CD4-positive, alpha-beta T cell treated with Interleukin-12 subunit alpha and Interleukin-12 subunit beta, for 1 hour (primary cell): ENCODE measurements at regions not wholly inside any gene's neighbourhood (a gene's known extent, or its start where the extent isn't known, plus 50 kb on each side); places are given as distances from the start of the nearest gene placed in this dataset.

Experiments used
- DNase-seq: peaks from one replicate; pipeline ENCODE4 v3.0.0-alpha.2; 2020

DNA sequence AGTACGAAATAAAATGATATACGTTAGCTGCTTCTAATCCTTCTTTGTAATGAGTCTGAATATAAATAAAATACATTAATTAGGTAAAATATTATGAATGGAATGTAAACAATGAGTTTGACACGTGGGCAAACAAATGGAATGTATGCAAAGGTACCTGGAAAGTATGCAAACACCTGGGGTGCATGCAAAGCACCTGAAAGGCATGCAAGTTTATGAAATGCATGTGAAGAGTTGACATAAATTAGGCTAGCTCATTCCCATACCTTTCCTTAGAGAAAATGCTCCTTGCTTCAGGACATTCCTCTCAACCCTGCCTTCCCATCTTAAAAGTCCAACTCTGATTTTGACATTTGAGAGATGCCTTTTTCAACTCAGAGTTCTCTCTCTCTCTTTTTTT is 140.9 kb downstream of the EDN1 start:
- no peak for DNase-seq

DNA sequence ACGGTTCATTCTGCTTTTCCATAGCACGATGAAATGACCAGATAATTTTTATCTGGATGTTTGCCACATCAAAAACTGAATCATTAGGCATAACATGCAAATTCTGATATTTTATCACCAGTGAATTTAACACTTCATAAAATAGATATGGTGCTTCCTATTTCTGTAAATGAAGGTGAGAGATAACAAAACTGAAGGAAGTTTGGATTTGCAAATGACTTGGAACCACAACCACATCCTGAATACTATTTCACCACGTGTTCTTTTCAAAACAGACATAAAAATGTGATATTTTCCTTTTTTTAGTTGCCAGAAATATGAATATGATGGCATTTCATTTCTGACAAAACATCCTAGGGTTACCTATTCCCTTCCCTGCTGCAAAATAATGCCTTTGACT is 146.1 kb downstream of the EDN1 start:
- no peak for DNase-seq

- no peak for DNase-seq
Measured at GRCh38 chr6:12436683-12437082, 146.5 kb downstream of the EDN1 start.

DNA sequence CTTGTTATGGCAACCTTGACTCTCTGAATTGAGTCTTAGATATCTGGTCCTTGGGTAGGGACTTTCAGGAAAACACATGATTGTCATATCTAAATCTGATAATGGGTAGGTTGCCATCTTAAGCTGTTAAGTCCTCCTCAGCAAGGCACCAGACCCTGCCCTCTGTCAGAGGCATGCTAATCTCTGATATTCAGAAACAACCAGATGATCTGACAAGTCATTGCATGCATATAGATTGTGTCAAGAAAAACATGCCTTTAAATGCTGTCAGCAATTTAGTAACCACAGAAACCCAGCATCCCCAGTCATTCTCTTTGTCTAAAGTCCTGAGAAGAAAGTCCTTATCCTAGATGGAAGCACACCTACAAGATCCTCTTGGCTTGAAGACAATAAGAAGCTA is 149.1 kb downstream of the EDN1 start:
- DNase-seq: no peak

DNA sequence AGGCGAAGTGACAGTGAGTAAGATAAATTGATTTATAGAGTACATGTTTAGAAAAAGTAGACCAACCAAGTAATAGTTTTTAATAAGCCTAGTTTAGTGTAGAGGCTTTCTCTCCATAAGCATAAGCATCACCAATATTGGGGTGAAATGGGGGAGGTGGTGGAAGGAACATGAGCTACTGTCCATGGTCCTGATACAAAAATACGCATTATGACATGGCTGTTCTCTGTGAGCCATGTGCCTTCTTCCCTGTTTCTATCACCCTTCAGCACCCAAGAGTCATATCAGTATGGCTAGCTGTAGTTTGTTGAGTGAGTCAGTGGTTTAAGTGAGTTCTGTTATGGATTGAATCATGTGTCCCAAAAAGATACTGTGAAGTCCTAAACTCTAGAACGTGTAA is 150.8 kb downstream of the EDN1 start:
- DNase-seq: no peak

GRCh38 chr6:12442455-12442854 is 152.3 kb downstream of the EDN1 start:
- DNase-seq: no peak

DNA sequence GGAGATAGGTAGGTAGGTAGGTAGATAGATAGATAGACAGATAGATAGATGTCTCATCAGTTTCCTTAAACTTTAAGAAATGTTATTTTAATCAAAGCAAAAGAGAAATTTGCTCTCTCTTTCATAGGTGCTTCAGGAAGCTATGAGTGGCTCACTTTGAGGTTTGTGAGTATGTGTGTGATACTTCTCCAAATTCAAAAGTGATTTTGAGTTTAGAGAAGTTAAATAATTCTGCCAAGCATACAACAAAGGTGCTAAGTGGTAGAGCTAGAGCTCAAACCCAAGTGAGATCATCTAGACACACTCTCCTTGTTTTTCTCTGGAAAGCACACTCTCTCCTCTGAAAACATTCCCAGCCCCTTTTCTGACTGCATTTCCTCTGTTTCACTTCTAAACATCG is 156.2 kb downstream of the EDN1 start:
- no peak for DNase-seq

- no peak for DNase-seq
Measured at GRCh38 chr6:12449447-12449846, 159.3 kb downstream of the EDN1 start.

DNA sequence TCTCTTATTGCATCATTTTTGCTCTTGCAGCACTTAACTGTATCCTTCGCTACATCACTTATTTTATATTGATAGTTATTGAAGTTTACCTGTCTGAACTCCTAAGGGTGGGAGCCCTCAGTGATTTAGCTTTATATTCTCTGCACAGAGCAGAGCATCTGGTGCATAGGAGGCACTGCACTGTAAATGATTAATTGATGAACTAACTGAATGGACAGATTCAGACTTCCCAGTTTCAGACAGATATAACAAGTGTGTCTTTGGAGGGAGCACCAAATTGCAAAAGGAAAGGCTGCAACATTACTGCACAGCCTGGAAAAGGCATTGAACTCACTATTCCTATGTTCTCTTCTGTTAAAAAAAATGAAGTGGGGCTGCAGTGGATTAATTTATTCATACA is 160.3 kb downstream of the EDN1 start:
- DNase-seq: no peak

DNA sequence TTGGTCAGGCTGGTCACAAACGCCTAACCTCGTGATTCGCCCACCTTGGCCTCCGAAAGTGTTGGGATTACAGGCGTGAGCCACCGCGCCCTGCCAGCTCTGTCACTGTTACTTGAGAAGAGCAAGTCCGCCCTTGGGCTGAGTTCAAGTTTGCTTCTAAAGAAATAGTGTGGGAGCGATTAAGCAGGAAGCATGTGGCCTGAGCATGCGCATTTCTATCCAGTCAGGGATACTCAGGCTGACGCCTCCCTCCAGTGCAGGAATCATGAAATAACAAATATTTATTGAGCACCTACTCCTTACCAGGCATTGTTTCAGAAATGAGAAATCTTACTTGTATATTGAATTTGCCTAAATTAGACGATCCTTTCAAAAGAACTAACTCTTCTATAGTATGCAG is 166.2 kb downstream of the EDN1 start:
- no peak for DNase-seq

GRCh38 chr6:12457094-12457493 is 166.9 kb downstream of the EDN1 start:
- no peak for DNase-seq

GRCh38 chr6:12458558-12458957 is 168.4 kb downstream of the EDN1 start:
- DNase-seq: no peak

DNA sequence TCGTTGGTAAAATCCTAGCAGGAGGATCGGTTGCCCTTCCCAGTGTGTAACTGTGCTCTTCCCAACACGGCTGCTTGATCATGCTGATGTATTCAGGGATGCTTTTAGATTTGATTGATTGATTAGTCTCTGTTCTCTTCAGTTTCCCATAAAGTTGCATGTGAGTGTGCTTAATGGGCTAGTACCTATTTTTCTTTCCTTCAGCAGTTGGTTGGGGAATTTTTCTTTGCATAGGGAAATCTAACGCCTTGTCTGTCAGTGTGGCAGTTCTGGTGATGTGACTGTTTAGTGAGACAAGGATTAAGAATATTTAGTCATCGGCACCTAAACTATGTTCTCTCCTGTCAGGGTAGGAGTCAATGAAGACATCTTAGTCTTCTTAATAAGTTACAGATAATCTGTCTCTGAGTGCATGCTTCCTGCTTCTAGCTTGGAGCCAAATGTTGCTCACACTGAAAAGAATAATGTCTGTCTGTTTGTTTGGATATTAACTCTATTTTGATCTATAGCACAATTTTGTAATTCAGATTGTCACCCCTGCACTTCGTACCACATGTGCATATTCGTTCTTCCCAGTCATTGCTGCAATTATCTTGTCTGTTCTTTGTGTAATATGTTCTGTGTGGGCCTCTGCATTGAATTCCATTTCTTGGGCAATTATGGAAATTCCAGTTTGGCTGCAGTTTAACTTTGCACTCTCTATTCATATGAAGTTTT is 169.9 kb downstream of the EDN1 start:
- no peak for DNase-seq

DNA sequence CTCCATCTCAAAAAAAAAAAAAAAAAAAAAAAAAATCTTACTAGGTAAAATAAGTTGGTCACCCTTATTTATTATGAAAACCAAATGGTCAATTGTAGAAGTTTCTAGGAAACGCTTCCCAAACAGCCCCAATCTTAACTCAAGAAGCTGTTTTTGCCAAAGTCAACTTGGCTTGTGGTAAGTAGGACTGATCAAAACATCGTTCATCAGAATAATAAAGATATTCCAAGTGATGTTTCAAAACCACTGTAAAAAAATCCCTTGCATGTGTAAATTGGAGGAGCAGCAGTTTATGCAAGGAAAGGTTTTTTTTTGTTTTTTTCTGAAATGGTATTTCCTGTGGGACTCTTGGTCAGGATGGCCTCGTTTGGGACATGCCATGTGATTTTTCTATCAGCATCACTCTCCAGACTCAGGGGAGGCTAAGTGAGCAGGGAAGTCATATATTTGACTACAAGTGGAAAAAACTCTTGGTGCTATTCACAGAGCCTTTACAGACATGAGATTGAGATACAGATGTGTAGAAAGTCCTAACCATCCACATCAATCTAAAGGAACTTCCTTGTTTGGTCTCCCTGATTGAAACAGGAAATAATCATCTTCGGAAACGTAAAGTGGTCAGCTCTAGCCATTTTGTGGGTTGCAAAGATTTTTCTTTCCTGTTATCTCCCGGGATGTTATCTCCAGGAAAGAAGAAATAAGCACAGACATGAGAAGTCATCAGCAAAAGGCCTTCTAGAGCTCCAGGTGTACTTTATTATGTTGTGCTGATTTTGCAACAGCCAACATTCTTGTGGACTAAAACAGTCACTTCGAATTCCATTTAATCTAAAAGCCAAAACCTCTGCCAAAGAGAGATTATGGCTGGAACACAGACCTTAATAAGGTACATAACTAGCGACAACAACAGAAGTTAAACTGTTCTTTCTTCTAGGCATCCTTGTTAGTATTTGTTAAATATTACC is 177.8 kb downstream of the EDN1 start:
- DNase-seq: no peak

DNA sequence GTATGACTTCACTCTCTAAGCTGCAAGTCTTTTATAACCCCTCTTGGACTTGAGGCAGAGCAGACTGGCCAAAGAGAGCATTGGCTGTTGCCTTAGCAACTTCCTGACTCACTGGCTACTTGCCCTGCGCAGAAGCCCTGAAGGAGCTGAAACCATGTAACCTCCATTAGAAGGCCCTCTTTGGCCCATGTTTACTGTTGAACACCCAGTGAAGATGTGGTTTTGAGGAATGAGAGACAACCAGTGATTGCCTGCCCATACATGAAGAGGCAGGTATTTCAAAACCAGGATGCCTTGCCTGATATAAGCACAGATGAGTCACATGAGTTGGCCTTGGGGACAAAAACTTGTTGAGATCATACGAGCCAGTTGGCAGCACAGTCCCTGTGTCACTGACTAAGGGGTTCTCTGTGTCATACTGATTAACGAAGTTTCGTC is 182.5 kb downstream of the EDN1 start:
- no peak for DNase-seq

- no peak for DNase-seq
Measured at GRCh38 chr6:12473494-12473893, 183.3 kb downstream of the EDN1 start.

DNA sequence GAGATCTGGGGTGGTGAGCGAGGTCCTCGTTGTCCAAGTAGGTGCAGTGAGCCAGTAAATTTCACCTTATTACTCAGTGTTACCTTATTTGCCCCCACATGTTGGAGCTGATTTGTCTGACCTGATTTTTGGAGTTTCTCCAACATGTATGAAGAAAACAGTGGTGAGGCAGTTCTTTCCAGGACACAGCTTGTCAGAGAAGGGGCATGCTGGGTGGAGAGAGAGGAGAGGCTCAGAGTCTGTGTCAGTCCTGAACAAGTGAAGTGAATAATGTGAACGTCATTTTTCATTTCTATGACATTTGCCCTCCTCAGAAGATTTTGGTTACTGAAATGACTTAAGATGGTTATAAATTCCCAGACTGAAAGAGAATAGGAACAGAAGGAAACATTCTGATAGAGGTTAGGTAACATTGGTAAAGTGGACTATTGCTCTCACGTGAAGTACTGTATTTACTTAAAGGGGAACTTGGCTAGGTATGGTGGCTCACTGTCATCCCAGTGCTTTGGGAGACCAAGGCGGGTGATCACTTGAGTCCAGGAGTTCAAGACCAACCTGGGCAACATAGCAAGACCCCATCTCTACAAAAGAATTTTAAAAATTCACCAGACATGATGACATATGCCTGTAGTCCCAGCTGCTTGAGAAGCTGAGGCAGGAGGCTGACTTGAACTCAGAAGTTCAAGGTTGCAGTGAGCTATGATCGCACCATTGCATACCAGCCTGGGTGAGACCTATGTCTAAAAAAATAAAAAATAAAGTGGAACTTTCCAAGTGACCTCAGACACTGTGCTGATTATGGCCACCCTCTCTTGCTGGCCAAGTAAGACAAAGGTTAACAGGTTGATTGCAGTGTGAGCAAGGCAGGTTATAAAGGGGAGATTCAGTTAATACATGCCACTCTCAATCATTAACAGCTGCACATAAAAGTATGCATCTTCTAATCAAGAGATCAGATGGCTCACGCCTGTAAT is 184.3 kb downstream of the EDN1 start:
- no peak for DNase-seq

DNA sequence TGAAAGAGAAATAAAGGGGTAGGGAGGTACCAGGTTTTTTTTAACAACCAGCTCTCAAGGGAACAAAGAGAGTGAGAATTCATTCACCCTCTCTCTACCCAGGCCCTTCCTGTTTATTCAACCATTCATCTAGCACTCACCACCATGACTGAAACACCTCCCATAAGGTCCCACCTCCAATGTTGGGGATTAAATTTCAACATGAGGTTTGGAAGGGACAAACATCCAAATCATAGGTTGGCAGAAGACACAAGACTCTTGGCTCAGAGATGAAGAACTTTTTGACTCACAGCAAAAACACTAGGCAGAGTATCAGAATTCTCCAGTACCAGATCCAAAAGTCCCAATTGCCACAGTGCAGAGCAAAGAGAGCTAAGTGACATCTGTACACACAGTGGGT is 186.3 kb downstream of the EDN1 start:
- no peak for DNase-seq

GRCh38 chr6:12477616-12478015 is 187.5 kb downstream of the EDN1 start:
- DNase-seq: no peak

DNA sequence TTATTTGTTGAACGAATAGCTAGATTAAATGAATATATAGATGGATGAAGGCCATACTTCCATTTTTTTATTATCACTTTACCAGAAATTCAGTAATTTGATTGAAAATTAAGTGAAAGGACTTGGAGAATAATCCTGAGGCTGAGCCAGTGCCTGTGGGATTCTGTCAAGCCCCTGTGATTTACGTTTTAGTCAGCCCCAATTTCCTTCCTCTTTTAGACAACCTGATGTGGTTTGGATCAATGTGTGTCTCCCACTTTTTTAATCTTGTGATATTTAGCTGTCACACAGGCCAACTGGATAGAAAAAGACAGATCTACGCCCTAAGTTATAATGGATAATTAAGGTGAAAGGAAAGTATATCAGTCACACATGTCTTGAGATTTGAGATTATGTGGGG is 188.8 kb downstream of the EDN1 start:
- DNase-seq: no peak

DNA sequence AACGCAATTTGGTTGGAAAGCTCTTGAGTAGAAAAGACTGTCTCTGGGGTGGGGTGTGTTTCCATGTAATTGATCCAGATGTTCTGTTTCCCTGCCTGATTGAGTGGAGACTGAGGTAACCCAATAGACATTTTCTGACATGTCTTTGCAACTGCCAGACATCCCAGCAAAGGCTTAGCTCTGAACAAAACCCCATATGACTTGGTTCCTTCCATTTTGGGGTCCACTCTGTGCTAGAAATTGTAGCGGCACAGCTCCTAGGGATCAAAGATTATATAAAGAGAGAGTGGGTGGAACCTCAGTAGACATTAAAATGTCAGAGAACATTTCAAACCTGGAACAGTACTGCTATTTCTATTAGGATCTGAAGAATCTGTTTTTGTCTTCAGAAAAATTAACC is 189.3 kb downstream of the EDN1 start:
- DNase-seq: no peak

DNA sequence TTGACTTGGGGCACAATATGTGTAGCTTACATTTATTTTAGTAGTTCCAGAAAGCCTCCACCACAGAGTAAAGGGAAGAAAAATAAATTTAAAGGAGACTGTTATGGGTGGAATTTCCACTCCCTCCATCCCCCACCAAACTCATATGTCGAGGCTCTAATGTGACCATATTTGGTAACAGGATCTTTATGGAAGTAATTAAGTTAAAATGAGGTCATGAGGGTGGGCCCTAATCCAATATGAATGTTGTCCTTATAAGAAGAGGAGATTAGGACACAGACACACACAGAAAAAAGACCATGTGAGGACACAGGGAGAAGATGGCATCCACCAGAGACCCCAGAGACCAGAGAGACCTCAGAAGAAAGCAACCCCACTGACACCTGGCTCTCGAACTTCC is 189.7 kb downstream of the EDN1 start:
- DNase-seq: no peak

GRCh38 chr6:12480379-12480778 is 190.2 kb downstream of the EDN1 start:
- no peak for DNase-seq
